Coronary artery (tissue), 2 donors: ENCODE measurements at regions not wholly inside any gene's neighbourhood (a gene's known extent, or its start where the extent isn't known, plus 50 kb on each side); places are given as distances from the start of the nearest gene placed in this dataset.

Experiments used
- DNase-seq: peaks from one replicate; pipeline ENCODE4 v3.0.0-alpha.2; 2017; ENCODE audit warnings: low spot score
- H3K27ac ChIP-seq, 2 donors: fragments of 200-600 bp; sonication (generic); one replicate each; pipeline ENCODE4 v1.5.1; 2016 to 2019
- H3K4me3 ChIP-seq: fragments of 200-600 bp; sonication (generic); 2 replicates; pipeline ENCODE4 v1.5.1; 2016; ENCODE audit warnings: mild to moderate bottlenecking, moderate library complexity
- TF ChIP-seq, protein P1 (sequence below): fragments of 200-600 bp; sonication (generic); IDR thresholded peaks from one replicate; pipeline ENCODE4 v1.5.1; 2019; ENCODE audit warnings: antibody characterized with exemption

- DNase-seq, result no peak
- Histone ChIP-seq H3K27ac (no peak overlapping the region), H3K4me3 (no peak overlapping the region)
- TF ChIP-seq, protein P1, sequence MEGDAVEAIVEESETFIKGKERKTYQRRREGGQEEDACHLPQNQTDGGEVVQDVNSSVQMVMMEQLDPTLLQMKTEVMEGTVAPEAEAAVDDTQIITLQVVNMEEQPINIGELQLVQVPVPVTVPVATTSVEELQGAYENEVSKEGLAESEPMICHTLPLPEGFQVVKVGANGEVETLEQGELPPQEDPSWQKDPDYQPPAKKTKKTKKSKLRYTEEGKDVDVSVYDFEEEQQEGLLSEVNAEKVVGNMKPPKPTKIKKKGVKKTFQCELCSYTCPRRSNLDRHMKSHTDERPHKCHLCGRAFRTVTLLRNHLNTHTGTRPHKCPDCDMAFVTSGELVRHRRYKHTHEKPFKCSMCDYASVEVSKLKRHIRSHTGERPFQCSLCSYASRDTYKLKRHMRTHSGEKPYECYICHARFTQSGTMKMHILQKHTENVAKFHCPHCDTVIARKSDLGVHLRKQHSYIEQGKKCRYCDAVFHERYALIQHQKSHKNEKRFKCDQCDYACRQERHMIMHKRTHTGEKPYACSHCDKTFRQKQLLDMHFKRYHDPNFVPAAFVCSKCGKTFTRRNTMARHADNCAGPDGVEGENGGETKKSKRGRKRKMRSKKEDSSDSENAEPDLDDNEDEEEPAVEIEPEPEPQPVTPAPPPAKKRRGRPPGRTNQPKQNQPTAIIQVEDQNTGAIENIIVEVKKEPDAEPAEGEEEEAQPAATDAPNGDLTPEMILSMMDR, result no peak
These were observed 137.1 kb upstream of the TMC3 start for GRCh38 chr15:81511138-81511537.

DNA sequence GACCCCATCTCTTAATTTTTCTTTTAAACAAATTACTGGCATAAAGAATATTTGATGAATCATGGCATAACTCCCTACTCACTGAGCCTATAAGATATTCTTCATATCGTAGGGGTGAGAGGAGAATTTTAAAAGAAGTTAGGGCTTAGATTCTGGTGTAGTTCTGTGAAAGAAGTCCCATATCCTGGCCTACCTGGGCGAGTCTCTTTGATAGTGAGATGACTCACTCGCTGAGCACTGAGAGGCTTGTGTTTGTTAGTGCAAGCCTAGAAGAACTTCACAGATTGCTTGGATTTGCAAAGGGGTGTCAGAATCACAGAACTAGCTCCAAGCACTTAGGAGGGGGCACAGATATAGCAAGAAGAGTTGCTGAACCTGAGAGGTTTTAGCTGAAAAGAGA, 133.8 kb upstream of the TMC3 start:
- DNase-seq, result no peak
- H3K27ac ChIP-seq, result no peak overlapping the region
- no peak overlapping the region for H3K4me3 ChIP-seq
- TF ChIP-seq, protein P1, result no peak

DNA sequence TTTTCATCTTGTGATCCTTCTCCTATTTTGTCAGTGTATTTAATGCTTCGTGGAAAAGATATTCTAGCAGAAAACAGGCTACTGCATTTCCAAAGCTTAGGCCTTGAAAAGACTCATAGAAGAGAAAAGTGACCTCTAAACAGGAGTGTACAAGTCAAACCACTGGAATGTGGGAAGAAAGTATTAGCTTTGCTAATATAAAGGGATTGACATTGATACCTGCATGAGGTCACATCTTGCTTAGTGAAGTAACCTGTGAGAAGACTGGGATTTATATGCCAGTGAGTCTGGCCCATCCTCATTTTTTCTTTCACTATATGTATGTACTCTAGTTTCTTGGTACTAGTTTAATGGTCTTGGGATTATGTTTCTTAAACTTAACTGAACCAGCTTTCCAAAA, 132.9 kb upstream of the TMC3 start:
- DNase-seq, result no peak
- no peak overlapping the region for H3K4me3 ChIP-seq
- TF ChIP-seq, protein P1, result no peak
- H3K27ac ChIP-seq, result no peak overlapping the region

GRCh38 chr15:81506071-81506470, 132.1 kb upstream of the TMC3 start:
- H3K4me3 ChIP-seq, result no peak overlapping the region
- TF ChIP-seq, protein P1, result no peak
- no peak for DNase-seq
- H3K27ac ChIP-seq, result no peak overlapping the region

DNA sequence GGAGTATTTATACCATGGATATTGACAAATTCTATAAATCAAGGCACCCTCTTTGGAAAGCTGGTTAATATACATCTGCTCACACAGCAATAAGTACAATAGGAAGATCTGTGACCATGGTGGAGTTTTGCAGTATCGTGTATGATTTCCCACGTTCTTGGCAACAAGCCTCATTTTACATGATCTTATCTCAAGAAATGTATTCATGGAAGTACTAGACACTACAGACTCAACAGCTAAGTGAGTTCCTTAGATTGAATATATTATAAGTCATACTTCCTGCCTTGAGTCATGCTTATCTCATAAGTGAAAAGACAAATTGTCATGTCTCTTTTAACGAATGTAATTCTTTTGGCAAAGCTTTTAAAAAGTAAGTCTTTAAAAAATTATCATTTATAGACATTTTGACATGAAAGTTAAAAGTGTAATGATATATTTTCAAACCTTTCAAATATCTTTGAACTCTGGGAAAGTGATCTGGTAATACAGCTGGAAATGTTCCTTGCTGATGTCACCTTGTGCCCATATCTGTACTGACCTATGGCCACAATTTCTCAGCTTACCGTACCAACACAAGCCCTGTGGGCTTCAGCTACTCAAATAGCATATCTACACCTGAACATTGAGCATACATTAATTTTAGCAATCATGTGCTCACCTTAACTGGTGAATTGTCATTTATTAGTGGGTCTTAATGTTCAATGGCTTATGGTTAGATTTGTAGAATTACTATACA, 130.3 kb upstream of the TMC3 start:
- H3K4me3 ChIP-seq, result no peak overlapping the region
- no peak overlapping the region for H3K27ac ChIP-seq
- TF ChIP-seq, protein P1, result no peak
- DNase-seq, result no peak

- H3K4me3 ChIP-seq, result no peak overlapping the region
- no peak for DNase-seq
- TF ChIP-seq, protein P1, result no peak
- no peak overlapping the region for H3K27ac ChIP-seq
These were observed 128.4 kb upstream of the TMC3 start for GRCh38 chr15:81502439-81502838.

- no peak overlapping the region for H3K27ac ChIP-seq
- TF ChIP-seq, protein P1, result no peak
- DNase-seq, result no peak
- H3K4me3 ChIP-seq, result no peak overlapping the region
These were observed 126.1 kb upstream of the TMC3 start for GRCh38 chr15:81500081-81500480.
